GM04504 (cell line): ENCODE measurements at regions not wholly inside any gene's neighbourhood (a gene's known extent, or its start where the extent isn't known, plus 50 kb on each side); places are given as distances from the start of the nearest gene placed in this dataset.

Experiments used
- DNase-seq: peaks from one replicate; pipeline ENCODE4 v3.0.0-alpha.2; 2012; ENCODE audit warnings: low read depth

- DNase-seq = no peak
Observed at GRCh38 chr3:168511428-168512014, 415.8 kb upstream of the GOLIM4 start.

GRCh38 chr3:168506589-168506988 lies 410.9 kb upstream of the GOLIM4 start:
- no peak for DNase-seq

GRCh38 chr3:168501570-168501969 lies 405.8 kb upstream of the GOLIM4 start:
- no peak for DNase-seq

- DNase-seq = no peak
Observed at GRCh38 chr3:168498194-168498593, 402.5 kb upstream of the GOLIM4 start.

GRCh38 chr3:168497741-168498140 lies 402.0 kb upstream of the GOLIM4 start:
- DNase-seq = no peak

- no peak for DNase-seq
Observed at GRCh38 chr3:168497183-168497582, 401.5 kb upstream of the GOLIM4 start.

- no peak for DNase-seq
Observed at GRCh38 chr3:168495932-168496331, 400.2 kb upstream of the GOLIM4 start.

- DNase-seq = no peak
Observed at GRCh38 chr3:168495270-168495669, 399.5 kb upstream of the GOLIM4 start.

- no peak for DNase-seq
Observed at GRCh38 chr3:168493412-168494205, 397.9 kb upstream of the GOLIM4 start.

- DNase-seq = no peak
Observed at GRCh38 chr3:168490981-168491380, 395.3 kb upstream of the GOLIM4 start.

GRCh38 chr3:168489301-168489700 lies 393.6 kb upstream of the GOLIM4 start:
- no peak for DNase-seq

- DNase-seq = no peak
Observed at GRCh38 chr3:168485936-168486335, 390.2 kb upstream of the GOLIM4 start.

GRCh38 chr3:168476360-168476980 lies 380.7 kb upstream of the GOLIM4 start:
- DNase-seq = no peak

- DNase-seq = no peak
Observed at GRCh38 chr3:168475704-168476103, 380.0 kb upstream of the GOLIM4 start.

- no peak for DNase-seq
Observed at GRCh38 chr3:168473334-168473890, 377.7 kb upstream of the GOLIM4 start.

GRCh38 chr3:168472783-168473182 lies 377.1 kb upstream of the GOLIM4 start:
- DNase-seq = no peak

- no peak for DNase-seq
Observed at GRCh38 chr3:168470380-168470779, 374.7 kb upstream of the GOLIM4 start.

- DNase-seq = no peak
Observed at GRCh38 chr3:168469436-168469835, 373.7 kb upstream of the GOLIM4 start.

GRCh38 chr3:168467115-168467714 lies 371.5 kb upstream of the GOLIM4 start:
- no peak for DNase-seq

- no peak for DNase-seq
Observed at GRCh38 chr3:168461793-168462192, 366.1 kb upstream of the GOLIM4 start.

GRCh38 chr3:168459226-168459784 lies 363.6 kb upstream of the GOLIM4 start:
- no peak for DNase-seq

- no peak for DNase-seq
Observed at GRCh38 chr3:168457954-168458539, 362.3 kb upstream of the GOLIM4 start.
